Effector memory CD8-positive, alpha-beta T cell (primary cell): ENCODE measurements at regions not wholly inside any gene's neighbourhood (a gene's known extent, or its start where the extent isn't known, plus 50 kb on each side); places are given as distances from the start of the nearest gene placed in this dataset.

ENCODE experiments used
- ATAC-seq: fragments of 150-1000 bp; cut with Tn5 transposase; replicated peaks from 2 replicates; pipeline ENCODE4 v1.10.0; 2021; ENCODE audit warnings: mild to moderate bottlenecking, moderate library complexity
- DNase-seq, 3 experiments: peaks; one replicate each; pipeline ENCODE4 v3.0.0; 2021
- H3K27ac Mint-ChIP-seq, 2 donors: one replicate each; pipeline ENCODE4 v1.8.0; 2022; ENCODE audit warnings: mild to moderate bottlenecking in 2 of 2, mixed read lengths in 2 of 2, moderate library complexity in 2 of 2
- H3K27me3 Mint-ChIP-seq, 2 donors: one replicate each; pipeline ENCODE4 v1.8.0; 2022; ENCODE audit warnings: mixed read lengths in 2 of 2
- H3K36me3 Mint-ChIP-seq: one replicate; pipeline ENCODE4 v1.8.0; 2022; ENCODE audit warnings: mild to moderate bottlenecking, moderate library complexity, mixed read lengths; ENCODE audit not compliant: insufficient read depth
- H3K4me1 Mint-ChIP-seq, 2 donors: one replicate each; pipeline ENCODE4 v1.8.0; 2022; ENCODE audit warnings: low read depth in 2 of 2, mixed read lengths in 2 of 2
- H3K4me3 Mint-ChIP-seq, 2 donors: one replicate each; pipeline ENCODE4 v1.8.0; 2022; ENCODE audit warnings: mild to moderate bottlenecking in 2 of 2, mixed read lengths in 2 of 2, moderate library complexity in 2 of 2
- H3K9me3 Mint-ChIP-seq, 2 donors: one replicate each; pipeline ENCODE4 v1.8.0; 2022; ENCODE audit warnings: mixed read lengths in 2 of 2

DNA sequence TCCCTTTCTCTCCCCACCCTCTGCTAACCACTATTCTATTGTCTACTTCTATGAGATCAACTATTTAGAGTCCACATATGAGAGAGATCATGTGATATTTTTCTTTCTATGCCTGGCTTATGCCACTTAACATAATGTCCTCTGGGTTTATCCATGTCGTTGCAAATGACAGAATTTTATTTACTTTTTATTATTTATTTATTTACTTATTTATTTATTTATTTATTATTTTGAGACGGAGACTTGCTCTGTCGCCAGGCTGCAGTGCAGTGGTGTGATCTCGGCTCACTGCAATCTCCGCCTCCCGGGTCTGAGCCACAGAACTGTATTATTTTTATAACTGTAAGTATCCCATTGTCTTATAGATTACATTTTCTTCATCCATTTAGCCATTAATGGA, 443.4 kb upstream of the CDH19 start:
- Mint-ChIP-seq H3K36me3 (peaks cover 2% of the 10 kb centered on the region), H3K27me3 (no peaks in the 10 kb centered on the region), H3K4me1 (no peaks in the 10 kb centered on the region), H3K27ac (no peak overlapping the region), H3K9me3 (peaks cover 0 to 2% of the 10 kb centered on the region in 2 donors), H3K4me3 (no peak overlapping the region)
- DNase-seq: no peak
- no peak for ATAC-seq

- Mint-ChIP-seq H3K27me3 (no peaks in the 10 kb centered on the region), H3K4me1 (no peaks in the 10 kb centered on the region), H3K9me3 (peaks cover 5 to 9% of the 10 kb centered on the region in 2 donors), H3K36me3 (peaks cover 5% of the 10 kb centered on the region), H3K27ac (no peak overlapping the region), H3K4me3 (no peak overlapping the region)
- no peak for DNase-seq
- ATAC-seq: no peak
These were observed 439.4 kb upstream of the CDH19 start for GRCh38 chr18:67043276-67043675.

GRCh38 chr18:67041334-67041733, 437.4 kb upstream of the CDH19 start:
- H3K4me3 Mint-ChIP-seq: no peak overlapping the region
- no peak overlapping the region for H3K27ac Mint-ChIP-seq
- no peak for DNase-seq

GRCh38 chr18:67035026-67035425, 431.1 kb upstream of the CDH19 start:
- no peaks in the 10 kb centered on the region for H3K4me1 Mint-ChIP-seq
- H3K4me3 Mint-ChIP-seq: no peak overlapping the region
- DNase-seq (no peak), ATAC-seq (no peak)
- no peak overlapping the region for H3K27ac Mint-ChIP-seq
- H3K36me3 Mint-ChIP-seq: peaks cover 3% of the 10 kb centered on the region
- peaks cover 5 to 9% of the 10 kb centered on the region in 2 donors for H3K9me3 Mint-ChIP-seq
- H3K27me3 Mint-ChIP-seq: no peaks in the 10 kb centered on the region

More at GRCh38 chr18:67041334-67041733, 437.4 kb upstream of the CDH19 start:
- Mint-ChIP-seq H3K36me3 (peaks cover 3% of the 10 kb centered on the region), H3K4me1 (no peaks in the 10 kb centered on the region), H3K27me3 (no peaks in the 10 kb centered on the region), H3K9me3 (peaks cover 5 to 9% of the 10 kb centered on the region in 2 donors)
- ATAC-seq: no peak

- Mint-ChIP-seq H3K27me3 (no peaks in the 10 kb centered on the region), H3K4me3 (no peak overlapping the region), H3K9me3 (peaks cover 0 to 4% of the 10 kb centered on the region in 2 donors), H3K36me3 (no peaks in the 10 kb centered on the region), H3K4me1 (no peaks in the 10 kb centered on the region), H3K27ac (no peak overlapping the region)
- no peak for ATAC-seq
- no peak for DNase-seq
These were observed 419.2 kb upstream of the CDH19 start for GRCh38 chr18:67023059-67023458.

DNA sequence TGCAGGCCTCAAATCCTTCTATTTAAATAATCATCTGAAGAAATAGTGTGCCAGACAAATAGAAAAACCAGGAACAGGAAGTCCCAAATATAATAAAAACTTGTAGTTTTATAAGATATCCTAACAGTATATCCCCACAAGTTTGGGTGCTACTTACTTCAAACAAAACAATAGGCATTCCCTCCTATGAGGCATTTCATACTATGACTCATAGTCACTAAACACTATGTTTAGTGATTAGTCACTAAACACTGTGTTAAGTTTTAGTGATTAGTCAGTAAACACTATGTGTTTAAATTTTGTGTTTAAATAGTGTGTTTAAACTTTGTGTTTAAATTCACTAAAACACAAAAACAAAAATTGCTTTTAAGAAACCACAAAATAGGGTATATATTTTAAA, 407.0 kb upstream of the CDH19 start:
- Mint-ChIP-seq H3K9me3 (no peaks in the 10 kb centered on the region), H3K4me3 (no peak overlapping the region), H3K27me3 (no peaks in the 10 kb centered on the region), H3K4me1 (no peaks in the 10 kb centered on the region), H3K36me3 (no peaks in the 10 kb centered on the region), H3K27ac (no peak overlapping the region)
- DNase-seq: no peak
- no peak for ATAC-seq

DNA sequence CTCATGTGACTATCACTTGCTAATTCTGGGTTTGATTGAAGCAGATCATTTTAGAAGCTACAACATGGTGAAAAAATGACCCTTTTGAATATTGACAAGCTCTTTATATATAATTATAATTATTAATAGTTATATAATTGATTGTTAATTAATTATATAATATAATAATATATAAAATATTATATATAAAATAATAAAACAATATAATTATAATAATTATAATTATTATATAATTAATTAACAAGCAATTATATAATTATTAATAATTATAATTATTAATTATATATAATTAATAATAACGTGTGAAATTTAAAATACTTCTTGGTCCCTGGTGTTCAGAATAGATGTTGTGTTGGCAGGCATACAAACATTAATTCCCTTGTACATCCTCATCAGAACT, 404.1 kb upstream of the CDH19 start:
- Mint-ChIP-seq H3K4me3 (no peak overlapping the region), H3K36me3 (no peaks in the 10 kb centered on the region), H3K4me1 (no peaks in the 10 kb centered on the region), H3K27ac (no peak overlapping the region), H3K27me3 (no peaks in the 10 kb centered on the region), H3K9me3 (peaks cover 0 to 5% of the 10 kb centered on the region in 2 donors)
- DNase-seq: no peak
- ATAC-seq: no peak

- Mint-ChIP-seq H3K27ac (no peak overlapping the region), H3K4me1 (no peaks in the 10 kb centered on the region), H3K27me3 (no peaks in the 10 kb centered on the region), H3K36me3 (no peaks in the 10 kb centered on the region), H3K4me3 (no peak overlapping the region), H3K9me3 (peaks cover 0 to 5% of the 10 kb centered on the region in 2 donors)
- DNase-seq (no peak), ATAC-seq (no peak)
These were observed 403.2 kb upstream of the CDH19 start for GRCh38 chr18:67007085-67007484.

- Mint-ChIP-seq H3K36me3 (no peaks in the 10 kb centered on the region), H3K4me1 (no peaks in the 10 kb centered on the region), H3K9me3 (peaks cover 9% of the 10 kb centered on the region in 2 donors), H3K4me3 (no peak overlapping the region), H3K27ac (no peak overlapping the region), H3K27me3 (no peaks in the 10 kb centered on the region)
- no peak for ATAC-seq
- no peak for DNase-seq
These were observed 397.2 kb upstream of the CDH19 start for GRCh38 chr18:67001052-67001451.

DNA sequence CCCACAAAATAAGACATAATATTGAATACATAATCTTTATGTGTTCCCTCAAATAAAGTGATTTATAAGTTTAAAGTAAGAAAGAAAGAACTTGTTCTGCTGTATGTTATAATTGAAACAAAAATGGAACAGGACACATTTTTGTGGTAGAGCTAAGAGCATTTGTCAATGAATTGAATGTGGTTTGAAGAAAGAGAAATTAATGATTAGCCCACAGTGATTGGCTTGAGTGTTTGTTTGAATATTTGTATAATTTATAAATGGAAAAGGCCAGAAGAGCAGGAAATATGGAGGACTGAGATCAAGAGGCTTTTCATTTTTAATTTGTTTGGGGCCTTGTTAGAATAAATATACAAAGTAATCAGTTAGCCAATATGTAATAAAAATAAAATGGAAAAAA, 395.1 kb upstream of the CDH19 start:
- no peaks in the 10 kb centered on the region for H3K4me1 Mint-ChIP-seq
- no peak for ATAC-seq

DNA sequence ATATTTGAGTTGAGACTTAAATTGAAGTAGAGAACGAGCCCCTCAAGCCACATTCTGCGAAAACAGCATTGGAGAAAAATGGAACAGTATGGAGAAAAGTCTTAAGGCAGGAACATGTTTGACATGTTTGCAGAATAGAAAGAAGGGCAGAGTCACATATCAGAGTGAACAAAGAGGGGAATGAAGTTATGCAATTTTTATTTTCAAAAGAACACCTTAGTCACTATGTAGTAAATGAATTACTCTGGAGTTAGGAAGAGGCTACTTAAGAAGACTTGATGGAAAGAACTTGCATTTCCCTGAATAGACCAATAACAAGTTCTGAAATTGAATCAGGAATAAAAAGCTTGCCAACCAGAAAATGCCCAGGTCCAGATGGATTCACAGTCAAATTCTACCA, 391.4 kb upstream of the CDH19 start:
- H3K4me3 Mint-ChIP-seq: no peak overlapping the region
- ATAC-seq (no peak), DNase-seq (no peak)
- no peaks in the 10 kb centered on the region for H3K36me3 Mint-ChIP-seq
- no peaks in the 10 kb centered on the region for H3K4me1 Mint-ChIP-seq
- no peaks in the 10 kb centered on the region for H3K27me3 Mint-ChIP-seq
- H3K9me3 Mint-ChIP-seq: peaks cover 9 to 11% of the 10 kb centered on the region in 2 donors
- H3K27ac Mint-ChIP-seq: no peak overlapping the region

More for the DNA sequence above, 395.1 kb upstream of the CDH19 start:
- Mint-ChIP-seq H3K4me3 (no peak overlapping the region), H3K36me3 (no peaks in the 10 kb centered on the region), H3K9me3 (peaks cover 7 to 9% of the 10 kb centered on the region in 2 donors), H3K27me3 (no peaks in the 10 kb centered on the region), H3K27ac (no peak overlapping the region)
- no peak for DNase-seq

GRCh38 chr18:66994790-66995189, 390.9 kb upstream of the CDH19 start:
- Mint-ChIP-seq H3K9me3 (peaks cover 9 to 11% of the 10 kb centered on the region in 2 donors), H3K36me3 (no peaks in the 10 kb centered on the region), H3K27me3 (no peaks in the 10 kb centered on the region), H3K4me3 (no peak overlapping the region), H3K27ac (no peak overlapping the region), H3K4me1 (no peaks in the 10 kb centered on the region)
- ATAC-seq (no peak), DNase-seq (no peak)

- DNase-seq (no peak), ATAC-seq (no peak)
- H3K27me3 Mint-ChIP-seq: no peaks in the 10 kb centered on the region
- H3K9me3 Mint-ChIP-seq: peaks cover 9 to 11% of the 10 kb centered on the region in 2 donors
- no peak overlapping the region for H3K27ac Mint-ChIP-seq
- H3K4me1 Mint-ChIP-seq: no peaks in the 10 kb centered on the region
- no peak overlapping the region for H3K4me3 Mint-ChIP-seq
- H3K36me3 Mint-ChIP-seq: no peaks in the 10 kb centered on the region
These were observed 389.6 kb upstream of the CDH19 start for GRCh38 chr18:66993492-66993891.

GRCh38 chr18:66990909-66991308, 387.0 kb upstream of the CDH19 start:
- Mint-ChIP-seq H3K27ac (no peak overlapping the region), H3K36me3 (no peaks in the 10 kb centered on the region), H3K4me3 (no peak overlapping the region), H3K4me1 (no peaks in the 10 kb centered on the region), H3K27me3 (no peaks in the 10 kb centered on the region), H3K9me3 (peaks cover 0 to 12% of the 10 kb centered on the region in 2 donors)
- DNase-seq (no peak), ATAC-seq (no peak)

DNA sequence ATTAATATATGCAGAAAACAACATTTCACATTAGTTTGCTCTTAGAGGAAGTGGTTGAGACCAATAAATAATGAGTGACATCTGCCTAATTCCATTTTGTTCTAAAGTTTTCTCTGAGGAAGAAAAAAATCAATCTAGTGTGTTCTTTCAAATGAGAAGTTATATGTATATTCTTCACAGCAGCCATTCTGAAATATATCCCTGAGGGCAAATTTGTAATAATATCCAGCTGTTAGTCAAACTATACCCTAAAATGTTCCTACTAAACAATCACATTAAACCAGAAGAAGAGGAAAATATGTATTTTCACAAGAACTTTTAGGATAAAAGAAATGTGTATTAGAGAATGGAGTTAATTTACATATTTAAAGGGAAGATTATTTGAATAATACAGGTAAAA, 375.1 kb upstream of the CDH19 start:
- peaks cover 10 to 17% of the 10 kb centered on the region in 2 donors for H3K9me3 Mint-ChIP-seq
- no peak for ATAC-seq
- no peak overlapping the region for H3K27ac Mint-ChIP-seq
- H3K36me3 Mint-ChIP-seq: peaks cover 3% of the 10 kb centered on the region
- no peaks in the 10 kb centered on the region for H3K4me1 Mint-ChIP-seq
- no peaks in the 10 kb centered on the region for H3K27me3 Mint-ChIP-seq
- no peak for DNase-seq
- no peak overlapping the region for H3K4me3 Mint-ChIP-seq
